Uterus (tissue), 2 donors: ENCODE measurements at regions not wholly inside any gene's neighbourhood (a gene's known extent, or its start where the extent isn't known, plus 50 kb on each side); places are given as distances from the start of the nearest gene placed in this dataset.

Experiments
- CTCF ChIP-seq, 4 experiments: fragments of 200-600 bp in 2 of 4; fragments of 450-650 bp in 2 of 4; sonication (generic) in 2 of 4; IDR thresholded peaks; one replicate each; pipeline ENCODE4 v1.5.1; 2016 to 2019; ENCODE audit warnings: antibody characterized with exemption in 4 of 4, mild to moderate bottlenecking in 2 of 4, moderate library complexity in 1 of 4
- POLR2A ChIP-seq, 2 donors: fragments of 450-650 bp; IDR thresholded peaks; one replicate each; pipeline ENCODE4 v1.6.1; 2016; ENCODE audit warnings: antibody characterized with exemption in 2 of 2, mild to moderate bottlenecking in 1 of 2, moderate library complexity in 1 of 2

GRCh38 chr6:19911223-19911622 is 74.1 kb downstream of the ID4 start:
- TF ChIP-seq POLR2A (IDR thresholded peaks at IDR 0.05) (no peak), CTCF (IDR thresholded peaks at IDR 0.05) (no peak)
